GM18519 (cell line): ENCODE measurements at regions not wholly inside any gene's neighbourhood (a gene's known extent, or its start where the extent isn't known, plus 50 kb on each side); places are given as distances from the start of the nearest gene placed in this dataset.
"Not testable (repeated sequence)": the region's sequence is repeated elsewhere in the genome, so short reads cannot be mapped to it uniquely, and the experiment has no call there.

Experiments
- ATAC-seq: cut with Tn5 transposase; IDR thresholded peaks from one replicate; pipeline ENCODE4 v1.9.1; 2021; ENCODE audit warnings: mild to moderate bottlenecking, moderate library complexity; ENCODE audit not compliant: unreplicated experiment, low FRiP score

DNA sequence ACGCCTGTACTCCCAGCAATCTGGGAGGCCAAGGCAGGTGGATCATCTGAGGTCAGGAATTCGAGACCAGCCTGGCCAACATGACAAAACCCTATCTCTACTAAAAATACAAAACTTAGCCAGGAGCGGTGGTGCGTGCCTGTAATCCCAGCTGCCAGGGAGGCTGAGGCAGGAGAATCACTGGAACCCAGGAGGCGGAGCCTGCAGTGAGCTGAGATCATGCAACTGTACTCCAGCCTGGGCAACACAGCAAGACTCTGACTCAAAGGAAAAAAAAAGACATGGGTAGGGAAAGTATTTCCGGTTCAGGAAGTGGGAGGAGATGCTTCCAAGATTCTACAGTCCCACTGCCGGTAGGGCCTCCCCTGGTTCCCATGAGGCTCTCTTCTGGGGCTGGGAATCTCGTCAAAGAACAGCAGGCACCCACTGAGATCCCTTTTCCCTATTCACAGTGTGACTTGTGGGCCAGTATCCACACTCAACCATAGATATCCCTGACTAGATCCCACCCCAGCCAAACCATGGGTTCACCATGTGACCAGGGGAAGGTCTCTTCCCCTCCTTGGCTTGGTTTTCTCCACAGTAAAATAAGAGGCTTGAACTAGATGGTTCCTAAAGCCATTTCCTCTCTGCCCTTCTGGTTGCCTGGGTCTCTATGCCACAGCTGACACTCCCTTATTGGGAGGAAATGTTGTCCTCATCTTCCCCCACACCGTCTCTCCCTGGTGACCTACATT, 443.3 kb downstream of the BUD13 start:
- no peak for ATAC-seq

DNA sequence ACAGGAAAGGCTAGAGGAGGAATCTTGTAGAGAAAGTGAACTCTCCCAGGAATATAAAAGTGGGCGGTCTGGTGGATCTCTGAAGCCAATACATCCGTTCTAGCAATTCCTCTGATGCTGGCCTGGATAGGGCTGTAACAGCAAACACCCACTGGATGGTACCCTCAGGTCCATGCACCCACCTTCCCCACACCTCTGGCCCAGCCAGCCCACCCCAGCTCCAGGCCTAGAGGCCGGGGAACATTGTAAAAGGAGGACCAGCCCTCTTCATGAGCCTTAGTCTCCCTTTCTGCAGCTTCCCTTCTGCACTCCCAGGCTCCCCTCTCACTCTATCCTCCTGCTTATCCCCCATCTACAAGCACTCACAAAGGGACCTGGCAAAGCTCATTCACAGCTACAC, 443.9 kb downstream of the BUD13 start:
- ATAC-seq = no peak

- ATAC-seq = no peak
Measured at GRCh38 chr11:116328391-116328790, 444.4 kb downstream of the BUD13 start.

DNA sequence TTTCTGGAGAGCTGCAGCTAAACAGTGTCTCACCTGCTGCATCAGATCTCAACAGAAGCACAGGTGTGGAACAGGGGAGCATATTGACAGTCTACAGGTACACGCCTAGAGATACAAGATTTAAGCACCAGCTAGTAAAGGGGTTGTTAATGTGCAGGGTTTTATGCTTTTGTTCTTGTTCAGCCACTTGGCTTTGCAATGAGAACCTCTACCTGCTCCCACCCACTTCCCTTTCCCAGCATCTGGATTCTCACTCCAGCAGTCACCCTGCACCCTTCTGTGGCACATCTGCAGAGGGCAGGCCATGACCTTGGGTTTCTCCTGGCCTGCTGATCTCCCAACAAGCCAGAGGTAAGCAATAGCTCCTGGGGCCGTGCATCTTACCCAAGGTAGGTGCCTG, 446.6 kb downstream of the BUD13 start:
- ATAC-seq = no peak

- ATAC-seq = no peak
Measured at GRCh38 chr11:116325247-116325646, 447.5 kb downstream of the BUD13 start.

- not testable (repeated sequence) for ATAC-seq
Measured at GRCh38 chr11:116324077-116324476, 448.7 kb downstream of the BUD13 start.

DNA sequence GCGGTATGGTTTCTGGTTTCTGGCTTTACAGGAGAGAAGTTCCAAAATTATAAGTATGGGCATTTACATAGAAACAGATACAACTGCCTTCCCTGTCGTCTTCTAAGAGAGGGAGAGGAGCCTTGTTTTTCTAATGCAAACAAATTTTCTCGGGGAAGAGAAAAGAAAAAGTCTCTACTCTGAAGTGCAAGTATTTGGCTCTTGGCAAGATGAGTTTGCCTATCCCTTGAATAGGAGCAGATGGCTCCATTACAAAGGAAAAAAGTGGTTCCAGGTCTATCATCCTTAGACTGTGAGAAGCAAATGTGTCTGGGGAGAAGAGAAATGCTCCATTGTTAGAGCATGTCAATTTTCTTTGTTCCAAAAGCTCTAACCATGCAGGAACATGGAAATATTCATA, 455.6 kb downstream of the BUD13 start:
- ATAC-seq = no peak

DNA sequence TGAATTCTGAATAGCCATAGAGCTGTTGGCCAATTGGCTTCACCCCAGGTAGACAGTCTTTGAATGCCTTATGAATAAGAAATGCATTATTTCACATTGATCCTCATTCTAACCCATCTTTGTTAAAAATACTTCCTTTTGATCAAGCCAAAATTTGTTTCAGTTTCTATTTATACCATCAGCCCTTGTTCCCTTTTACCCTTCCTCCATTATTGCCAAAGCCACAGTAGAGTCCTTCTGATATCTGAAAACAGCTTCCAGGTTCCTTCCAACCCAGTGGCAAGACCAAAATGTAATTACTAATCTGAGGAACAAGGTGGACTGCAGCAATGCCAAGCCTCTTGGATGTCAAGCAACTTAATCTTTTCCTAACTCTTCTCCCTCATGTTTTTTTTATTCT, 458.8 kb downstream of the BUD13 start:
- ATAC-seq = no peak

GRCh38 chr11:116312570-116313391, 460.0 kb downstream of the BUD13 start:
- ATAC-seq = no peak

DNA sequence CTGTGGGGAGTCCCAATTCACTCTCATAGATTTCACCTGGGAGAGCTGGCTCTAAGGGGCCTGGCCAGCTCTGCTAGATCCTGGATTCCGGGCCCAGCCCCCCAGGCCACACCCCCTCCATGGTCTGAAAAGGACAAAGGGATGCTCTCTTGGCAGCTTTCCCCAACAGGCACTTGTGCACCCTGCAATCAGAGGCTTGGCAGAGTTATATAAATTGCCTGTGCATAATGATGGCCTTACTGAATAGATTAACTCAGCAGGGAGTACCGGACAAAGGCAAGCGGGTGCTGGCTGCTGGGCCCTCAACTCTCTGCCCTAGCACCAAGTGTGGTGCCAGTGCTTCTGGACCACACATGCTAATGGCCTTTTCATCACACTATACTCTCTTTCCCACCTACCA, 461.6 kb downstream of the BUD13 start:
- no peak for ATAC-seq

GRCh38 chr11:116310698-116311097, 462.1 kb downstream of the BUD13 start:
- no peak for ATAC-seq

- no peak for ATAC-seq
Measured at GRCh38 chr11:116310226-116310625, 462.6 kb downstream of the BUD13 start.

DNA sequence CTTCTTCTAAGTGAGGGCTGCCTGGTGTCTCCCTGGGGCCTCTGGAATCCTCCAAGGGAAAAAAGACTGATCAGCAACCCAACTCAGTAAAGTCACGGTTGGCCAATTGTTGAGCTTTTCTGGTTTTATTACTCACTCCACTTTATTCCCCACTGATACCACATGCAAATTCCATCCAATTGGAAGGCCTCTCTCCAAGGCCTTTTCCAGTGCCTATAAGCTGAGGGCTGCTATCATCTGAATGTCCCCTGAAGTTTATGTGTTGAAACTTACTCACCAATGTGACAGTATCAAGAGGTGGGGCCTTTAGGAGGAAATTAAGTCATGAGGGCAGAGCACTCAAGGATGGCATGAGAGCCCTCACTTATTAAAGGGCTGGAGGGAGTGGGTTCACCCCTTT, 463.3 kb downstream of the BUD13 start:
- ATAC-seq = no peak

- no peak for ATAC-seq
Measured at GRCh38 chr11:116302756-116303155, 470.0 kb downstream of the BUD13 start.

GRCh38 chr11:116301141-116301540, 471.6 kb downstream of the BUD13 start:
- no peak for ATAC-seq

GRCh38 chr11:116300232-116300631, 472.6 kb downstream of the BUD13 start:
- ATAC-seq = no peak

GRCh38 chr11:116294630-116295029, 478.2 kb downstream of the BUD13 start:
- ATAC-seq = no peak

DNA sequence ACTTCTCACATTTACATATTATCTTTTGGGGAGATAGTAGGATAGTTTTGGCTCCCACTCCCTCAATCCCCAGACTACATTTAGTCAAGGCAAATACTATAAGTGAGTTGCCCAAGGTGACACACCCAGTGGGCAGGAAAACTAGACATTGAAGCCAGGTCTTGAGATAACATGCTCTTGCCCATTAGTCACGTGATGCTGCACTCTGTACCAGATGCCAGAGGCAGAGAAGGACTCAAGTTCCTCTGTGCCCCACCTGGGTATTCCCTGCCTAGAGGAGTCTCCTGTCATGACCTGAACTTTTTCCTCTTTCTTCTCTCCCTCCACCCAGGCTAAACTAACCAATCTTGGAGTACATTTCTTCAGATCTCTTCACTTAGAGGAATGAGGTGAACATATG, 484.9 kb downstream of the BUD13 start:
- ATAC-seq = no peak

GRCh38 chr11:116285026-116285425, 487.8 kb downstream of the BUD13 start:
- ATAC-seq = no peak

DNA sequence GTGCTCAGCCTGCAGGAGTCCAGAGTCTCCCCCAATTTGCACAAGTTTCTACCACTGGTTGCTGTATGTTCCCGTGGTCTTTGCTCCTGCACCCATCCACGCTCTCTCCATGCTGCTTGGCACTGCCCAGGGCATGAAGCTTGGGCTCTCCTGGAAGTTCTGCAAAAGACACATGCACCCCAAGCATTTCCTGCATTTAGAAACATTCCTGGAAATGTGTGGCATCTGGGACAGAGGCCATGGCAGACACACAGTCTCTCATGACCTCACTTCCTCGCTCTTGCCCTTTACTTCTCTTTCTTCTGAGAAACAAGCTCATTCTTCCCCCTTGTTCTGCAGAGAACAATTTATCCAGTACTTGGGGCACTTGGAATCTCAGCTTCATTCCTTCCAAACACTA, 489.5 kb downstream of the BUD13 start:
- no peak for ATAC-seq

DNA sequence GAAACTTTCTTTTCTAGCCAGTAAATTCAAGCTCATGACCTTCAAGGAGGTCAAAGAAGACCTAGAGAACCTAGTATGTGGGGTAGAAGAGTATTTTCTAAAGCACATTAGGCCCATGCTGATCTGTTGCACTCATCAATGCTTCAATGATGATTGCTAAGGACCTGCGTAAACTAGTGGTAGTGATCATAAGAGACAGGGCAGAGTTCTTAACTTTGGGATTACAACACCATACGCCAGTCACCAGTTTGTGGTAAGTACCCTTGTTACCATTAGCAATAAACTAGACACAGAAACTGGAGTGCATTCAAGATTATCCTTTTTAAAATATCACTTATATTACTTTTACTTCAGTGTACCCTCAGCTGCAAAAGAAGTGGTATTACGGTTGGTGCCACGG, 490.3 kb downstream of the BUD13 start:
- no peak for ATAC-seq
